ENCODE measurements at regions not wholly inside any gene's neighbourhood (a gene's known extent, or its start where the extent isn't known, plus 50 kb on each side); places are given as distances from the start of the nearest gene placed in this dataset.

- no peak for ATAC-seq (ENCODE audit: low FRiP score)
- H3K36me3 ChIP-seq (ENCODE audit: control insufficient read depth in 1 of 2, insufficient read depth in 2 of 2, low read length in 1 of 2), result no peaks in the 10 kb centered on the region
- no peak overlapping the region for H3K4me3 ChIP-seq (ENCODE audit: low read length in 2 of 2)
- H3K27me3 ChIP-seq (ENCODE audit: control insufficient read depth in 1 of 2, insufficient read depth in 2 of 2, low read length in 1 of 2), result no peaks in the 10 kb centered on the region
- DNase-seq, result no peak
- peaks cover 0 to 2% of the 10 kb centered on the region in 2 donors for H3K4me1 ChIP-seq (ENCODE audit: control insufficient read depth in 1 of 2, insufficient read depth in 2 of 2, low read length in 2 of 2)
- no peak overlapping the region for H3K27ac ChIP-seq (ENCODE audit: low read depth in 1 of 2, low read length in 2 of 2)
- intact Hi-C loops (cut with DNase I), result no loop called here
- no peaks in the 10 kb centered on the region for H3K9me3 ChIP-seq (ENCODE audit: control insufficient read depth, low read length)
Observed at GRCh38 chr4:124276461-124276860, 436.1 kb downstream of the ANKRD50 start.

GRCh38 chr4:124277691-124278090, 434.8 kb downstream of the ANKRD50 start:
- 96 to 98% methylated on average over 2 of the region's 2 CpGs for WGBS, 2 donors
- intact Hi-C loops (cut with DNase I), result no loop called here
- no peak overlapping the region for H3K4me3 ChIP-seq (ENCODE audit: low read length in 2 of 2)
- no peaks in the 10 kb centered on the region for H3K36me3 ChIP-seq (ENCODE audit: control insufficient read depth in 1 of 2, insufficient read depth in 2 of 2, low read length in 1 of 2)
- H3K27me3 ChIP-seq (ENCODE audit: control insufficient read depth in 1 of 2, insufficient read depth in 2 of 2, low read length in 1 of 2), result no peaks in the 10 kb centered on the region
- no peaks in the 10 kb centered on the region for H3K9me3 ChIP-seq (ENCODE audit: control insufficient read depth, low read length)
- ATAC-seq (ENCODE audit: low FRiP score), result no peak
- no peak overlapping the region for H3K27ac ChIP-seq (ENCODE audit: low read depth in 1 of 2, low read length in 2 of 2)
- peaks cover 0 to 2% of the 10 kb centered on the region in 2 donors for H3K4me1 ChIP-seq (ENCODE audit: control insufficient read depth in 1 of 2, insufficient read depth in 2 of 2, low read length in 2 of 2)
- DNase-seq, result no peak

- intact Hi-C loops (cut with DNase I), result no loop called here
- peaks cover 0 to 2% of the 10 kb centered on the region in 2 donors for H3K4me1 ChIP-seq (ENCODE audit: control insufficient read depth in 1 of 2, insufficient read depth in 2 of 2, low read length in 2 of 2)
- H3K36me3 ChIP-seq (ENCODE audit: control insufficient read depth in 1 of 2, insufficient read depth in 2 of 2, low read length in 1 of 2), result no peaks in the 10 kb centered on the region
- H3K27me3 ChIP-seq (ENCODE audit: control insufficient read depth in 1 of 2, insufficient read depth in 2 of 2, low read length in 1 of 2), result no peaks in the 10 kb centered on the region
- no peak overlapping the region for H3K4me3 ChIP-seq (ENCODE audit: low read length in 2 of 2)
- no peak for ATAC-seq (ENCODE audit: low FRiP score)
- 53 to 76% methylated on average over 1 of the region's 1 CpG for WGBS, 2 donors
- DNase-seq, result no peak
- H3K9me3 ChIP-seq (ENCODE audit: control insufficient read depth, low read length), result no peaks in the 10 kb centered on the region
- H3K27ac ChIP-seq (ENCODE audit: low read depth in 1 of 2, low read length in 2 of 2), result no peak overlapping the region
Observed at GRCh38 chr4:124278477-124278876, 434.1 kb downstream of the ANKRD50 start.

GRCh38 chr4:124279741-124280140, 432.8 kb downstream of the ANKRD50 start:
- intact Hi-C loops (cut with DNase I), result no loop called here
- Histone ChIP-seq H3K36me3 (ENCODE audit: control insufficient read depth in 1 of 2, insufficient read depth in 2 of 2, low read length in 1 of 2) (no peaks in the 10 kb centered on the region), H3K27me3 (ENCODE audit: control insufficient read depth in 1 of 2, insufficient read depth in 2 of 2, low read length in 1 of 2) (no peaks in the 10 kb centered on the region), H3K27ac (ENCODE audit: low read depth in 1 of 2, low read length in 2 of 2) (no peak overlapping the region), H3K4me1 (ENCODE audit: control insufficient read depth in 1 of 2, insufficient read depth in 2 of 2, low read length in 2 of 2) (peaks cover 0 to 2% of the 10 kb centered on the region in 2 donors), H3K4me3 (ENCODE audit: low read length in 2 of 2) (no peak overlapping the region), H3K9me3 (ENCODE audit: control insufficient read depth, low read length) (no peaks in the 10 kb centered on the region)
- DNase-seq (no peak), ATAC-seq (ENCODE audit: low FRiP score) (no peak)
- WGBS, 2 donors, result 78 to 85% methylated on average over 2 of the region's 2 CpGs

GRCh38 chr4:124282301-124282898, 430.1 kb downstream of the ANKRD50 start:
- Histone ChIP-seq H3K9me3 (ENCODE audit: control insufficient read depth, low read length) (no peaks in the 10 kb centered on the region), H3K4me1 (ENCODE audit: control insufficient read depth in 1 of 2, insufficient read depth in 2 of 2, low read length in 2 of 2) (peaks cover 0 to 2% of the 10 kb centered on the region in 2 donors), H3K4me3 (ENCODE audit: low read length in 2 of 2) (no peak overlapping the region), H3K27me3 (ENCODE audit: control insufficient read depth in 1 of 2, insufficient read depth in 2 of 2, low read length in 1 of 2) (no peaks in the 10 kb centered on the region), H3K36me3 (ENCODE audit: control insufficient read depth in 1 of 2, insufficient read depth in 2 of 2, low read length in 1 of 2) (no peaks in the 10 kb centered on the region), H3K27ac (ENCODE audit: low read depth in 1 of 2, low read length in 2 of 2) (no peak overlapping the region)
- intact Hi-C loops (cut with DNase I), result no loop called here
- ATAC-seq (ENCODE audit: low FRiP score) (no peak), DNase-seq (no peak)
- WGBS, 2 donors, result 68 to 73% methylated on average over 4 of the region's 4 CpGs

DNA sequence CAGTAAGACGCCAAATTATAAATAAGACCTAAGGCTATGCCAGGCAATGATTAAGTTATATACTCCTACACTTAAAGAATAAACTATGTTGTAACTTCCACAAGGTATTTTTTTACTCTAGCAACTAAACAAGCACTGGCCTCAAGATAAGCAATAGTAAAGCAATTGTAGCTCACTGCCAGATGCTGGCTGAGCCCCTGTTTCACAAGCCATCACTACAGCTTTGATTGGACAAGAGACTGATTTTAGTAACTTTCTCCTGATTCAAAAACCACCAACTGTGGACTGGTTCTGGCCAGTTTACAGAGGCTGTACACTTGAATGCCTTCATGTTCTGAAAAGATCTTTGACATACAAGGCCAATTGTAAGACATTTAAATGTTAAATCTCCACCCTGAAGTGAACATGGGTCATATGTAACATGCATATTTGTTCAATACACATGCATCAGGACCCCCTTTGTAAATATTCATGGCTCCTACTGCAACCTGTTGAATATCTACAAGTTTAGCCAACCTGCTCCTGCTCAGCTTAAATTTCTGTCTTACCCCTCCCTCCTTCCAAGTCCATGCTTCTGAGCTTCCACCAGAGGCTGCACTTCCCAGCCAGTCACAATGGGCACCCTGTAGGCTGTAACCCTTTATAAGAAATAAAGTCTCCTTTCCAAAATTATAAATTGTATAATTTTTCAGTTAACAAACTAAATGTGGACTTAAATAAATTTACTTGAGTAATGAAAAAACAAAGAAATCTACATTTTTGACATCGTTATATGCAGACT, 423.6 kb downstream of the ANKRD50 start:
- Histone ChIP-seq H3K36me3 (ENCODE audit: control insufficient read depth in 1 of 2, insufficient read depth in 2 of 2, low read length in 1 of 2) (no peaks in the 10 kb centered on the region), H3K9me3 (ENCODE audit: control insufficient read depth, low read length) (peaks cover 2% of the 10 kb centered on the region), H3K27me3 (ENCODE audit: control insufficient read depth in 1 of 2, insufficient read depth in 2 of 2, low read length in 1 of 2) (no peaks in the 10 kb centered on the region), H3K4me3 (ENCODE audit: low read length in 2 of 2) (no peak overlapping the region), H3K27ac (ENCODE audit: low read depth in 1 of 2, low read length in 2 of 2) (no peak overlapping the region), H3K4me1 (ENCODE audit: control insufficient read depth in 1 of 2, insufficient read depth in 2 of 2, low read length in 2 of 2) (no peaks in the 10 kb centered on the region)
- DNase-seq (no peak), ATAC-seq (ENCODE audit: low FRiP score) (no peak)
- WGBS, 2 donors, result 95 to 97% methylated on average over 2 of the region's 2 CpGs
- intact Hi-C loops (cut with DNase I), result no loop called here

GRCh38 chr4:124290678-124291077, 421.9 kb downstream of the ANKRD50 start:
- WGBS, 2 donors, result 97 to 100% methylated on average over 1 of the region's 1 CpG
- ATAC-seq (ENCODE audit: low FRiP score) (no peak), DNase-seq (no peak)
- intact Hi-C loops (cut with DNase I), result no loop called here
- no peak overlapping the region for H3K27ac ChIP-seq (ENCODE audit: low read depth in 1 of 2, low read length in 2 of 2)
- no peaks in the 10 kb centered on the region for H3K27me3 ChIP-seq (ENCODE audit: control insufficient read depth in 1 of 2, insufficient read depth in 2 of 2, low read length in 1 of 2)
- H3K36me3 ChIP-seq (ENCODE audit: control insufficient read depth in 1 of 2, insufficient read depth in 2 of 2, low read length in 1 of 2), result no peaks in the 10 kb centered on the region
- peaks cover 2% of the 10 kb centered on the region for H3K9me3 ChIP-seq (ENCODE audit: control insufficient read depth, low read length)
- H3K4me3 ChIP-seq (ENCODE audit: low read length in 2 of 2), result no peak overlapping the region
- no peaks in the 10 kb centered on the region for H3K4me1 ChIP-seq (ENCODE audit: control insufficient read depth in 1 of 2, insufficient read depth in 2 of 2, low read length in 2 of 2)

- intact Hi-C loops (cut with DNase I), result no loop called here
- Histone ChIP-seq H3K27ac (ENCODE audit: low read depth in 1 of 2, low read length in 2 of 2) (no peak overlapping the region), H3K4me3 (ENCODE audit: low read length in 2 of 2) (no peak overlapping the region), H3K4me1 (ENCODE audit: control insufficient read depth in 1 of 2, insufficient read depth in 2 of 2, low read length in 2 of 2) (no peaks in the 10 kb centered on the region), H3K27me3 (ENCODE audit: control insufficient read depth in 1 of 2, insufficient read depth in 2 of 2, low read length in 1 of 2) (no peaks in the 10 kb centered on the region), H3K9me3 (ENCODE audit: control insufficient read depth, low read length) (no peaks in the 10 kb centered on the region), H3K36me3 (ENCODE audit: control insufficient read depth in 1 of 2, insufficient read depth in 2 of 2, low read length in 1 of 2) (no peaks in the 10 kb centered on the region)
- DNase-seq, result no peak
- no peak for ATAC-seq (ENCODE audit: low FRiP score)
- 95 to 99% methylated on average over 1 of the region's 1 CpG for WGBS, 2 donors
Observed at GRCh38 chr4:124295413-124295812, 417.1 kb downstream of the ANKRD50 start.

- no peak overlapping the region for H3K27ac ChIP-seq (ENCODE audit: low read depth in 1 of 2, low read length in 2 of 2)
- no peak for ATAC-seq (ENCODE audit: low FRiP score)
Observed at GRCh38 chr4:124304941-124305340, 407.6 kb downstream of the ANKRD50 start.

More at GRCh38 chr4:124304941-124305340, 407.6 kb downstream of the ANKRD50 start:
- H3K9me3 ChIP-seq (ENCODE audit: control insufficient read depth, low read length), result no peaks in the 10 kb centered on the region
- WGBS, 2 donors, result 2% methylated on average over 3 of the region's 3 CpGs
- H3K36me3 ChIP-seq (ENCODE audit: control insufficient read depth in 1 of 2, insufficient read depth in 2 of 2, low read length in 1 of 2), result no peaks in the 10 kb centered on the region
- no peak for DNase-seq
- peaks cover 2 to 3% of the 10 kb centered on the region in 2 donors for H3K4me1 ChIP-seq (ENCODE audit: control insufficient read depth in 1 of 2, insufficient read depth in 2 of 2, low read length in 2 of 2)
- H3K4me3 ChIP-seq (ENCODE audit: low read length in 2 of 2), result no peak overlapping the region
- no peaks in the 10 kb centered on the region for H3K27me3 ChIP-seq (ENCODE audit: control insufficient read depth in 1 of 2, insufficient read depth in 2 of 2, low read length in 1 of 2)
- intact Hi-C loops (cut with DNase I), result no loop called here

All from aorta (tissue), 5 donors.